HCT116 (cell line): ENCODE measurements at regions not wholly inside any gene's neighbourhood (a gene's known extent, or its start where the extent isn't known, plus 50 kb on each side); places are given as distances from the start of the nearest gene placed in this dataset.

ENCODE experiments used
- ATAC-seq: fragments of 200-7000 bp; cut with Tn5 transposase; 2 replicates; pipeline ENCODE4 v1.9.1; 2020; ENCODE audit warnings: mild to moderate bottlenecking, moderate library complexity
- BruUV-seq: library from RNA; stranded (reverse); fragments of 400-500 nt; replicated peaks from 2 replicates; lab custom pipeline; 2021; lab: Mats Ljungman, UMichigan
- CTCF ChIA-PET: fragments of 300-600 bp; sonication (Branson Sonifier 250); formaldehyde crosslinking; loops from one replicate; lab custom pipeline; 2021; ENCODE audit warnings: antibody characterized with exemption; lab: Charles Lee
- POLR2A ChIA-PET: fragments of 300-600, 350-600 bp; sonication (Branson Sonifier 250); formaldehyde crosslinking; loops from one replicate; lab custom pipeline; 2021; ENCODE audit warnings: antibody characterized with exemption; lab: Charles Lee
- RAD21 ChIA-PET, 2 experiments: fragments of 300-600 bp; sonication (Branson Sonifier 250); formaldehyde crosslinking; loops; one replicate each; lab custom pipeline; 2023; ENCODE audit warnings: low total read pairs in 2 of 2; ENCODE audit not compliant: uncharacterized antibody in 2 of 2, unreplicated experiment in 2 of 2, low non-redundant PET in 1 of 2; lab: Charles Lee
- DNase-seq: peaks from one replicate; pipeline ENCODE4 v3.0.0-alpha.2; 2010; ENCODE audit warnings: low read depth, low spot score
- H2AFZ ChIP-seq: fragments of 200-600 bp; shearing (Covaris generic), sonication (generic); 2 replicates; pipeline ENCODE4 v1.6.1; 2017; ENCODE audit warnings: low read depth, mixed run types, mixed read lengths, antibody characterized with exemption, low read length; ENCODE audit not compliant: poor library complexity, severe bottlenecking
- H3K27ac ChIP-seq: 2 replicates; pipeline ENCODE4 v1.5.1; 2012; ENCODE audit warnings: low read depth, low read length
- H3K27me3 ChIP-seq: fragments of 200-600 bp; sonication (generic); 2 replicates; pipeline ENCODE4 v1.6.1; 2016; ENCODE audit warnings: mixed run types, low read length, mixed read lengths; ENCODE audit not compliant: insufficient read depth
- H3K36me3 ChIP-seq, 2 experiments: fragments of 200-500 bp in 1 of 2; fragments of 200-600 bp in 1 of 2; sonication (Bioruptor generic) in 1 of 2; sonication (generic) in 1 of 2; 2 replicates each; pipeline versions ENCODE4 v1.5.1 to v1.6.1; 2014 to 2016; ENCODE audit warnings: low read length in 2 of 2, inconsistent platforms in 1 of 2, mixed read lengths in 1 of 2, mixed run types in 1 of 2; ENCODE audit not compliant: insufficient read depth in 2 of 2, control insufficient read depth in 1 of 2
- H3K4me1 ChIP-seq, 2 experiments: fragments of 200-600 bp in 1 of 2; sonication (generic) in 1 of 2; 2 replicates each; pipeline versions ENCODE4 v1.5.1 to v1.6.1; 2012 to 2017; ENCODE audit warnings: low read length in 2 of 2, inconsistent platforms in 1 of 2, mild to moderate bottlenecking in 1 of 2, mixed read lengths in 1 of 2, mixed run types in 1 of 2, moderate library complexity in 1 of 2; ENCODE audit not compliant: insufficient read depth in 2 of 2, control insufficient read depth in 1 of 2
- H3K4me2 ChIP-seq: fragments of 200-600 bp; sonication (generic); 2 replicates; pipeline ENCODE4 v1.6.1; 2017; ENCODE audit warnings: mixed run types, low read length, mixed read lengths
- H3K4me3 ChIP-seq, 2 experiments: fragments of 200-600 bp in 1 of 2; sonication (generic) in 1 of 2; replicated peaks in 1 of 2; 2 replicates each; pipeline ENCODE4 v1.5.1; 2011 to 2016; ENCODE audit warnings: low read length in 2 of 2, control low read depth in 1 of 2, low read depth in 1 of 2, mild to moderate bottlenecking in 1 of 2, mixed read lengths in 1 of 2, mixed run types in 1 of 2
- H3K79me2 ChIP-seq: fragments of 200-600 bp; sonication (generic); 2 replicates; pipeline ENCODE4 v1.6.1; 2017; ENCODE audit warnings: mild to moderate bottlenecking, mixed run types, low read length, moderate library complexity, mixed read lengths; ENCODE audit not compliant: insufficient read depth
- H3K9ac ChIP-seq: fragments of 200-600 bp; sonication (generic); 2 replicates; pipeline ENCODE4 v1.6.1; 2016; ENCODE audit warnings: low read length, mixed read lengths
- H3K9me2 ChIP-seq: fragments of 200-600 bp; sonication (generic), shearing (Covaris generic); 2 replicates; pipeline ENCODE4 v1.6.1; 2017; ENCODE audit warnings: mixed run types, mild to moderate bottlenecking, moderate library complexity; ENCODE audit not compliant: insufficient read depth
- H3K9me3 ChIP-seq, 2 experiments: fragments of 200-500 bp in 1 of 2; fragments of 200-600 bp in 1 of 2; sonication (Bioruptor generic) in 1 of 2; sonication (generic) in 1 of 2; 2 replicates each; pipeline ENCODE4 v1.6.1; 2014 to 2017; ENCODE audit warnings: low read length in 2 of 2, mixed read lengths in 2 of 2, inconsistent platforms in 1 of 2, low read depth in 1 of 2, mild to moderate bottlenecking in 1 of 2, mixed run types in 1 of 2, moderate library complexity in 1 of 2; ENCODE audit not compliant: control insufficient read depth in 1 of 2, insufficient read depth in 1 of 2
- H4K20me1 ChIP-seq: fragments of 200-600 bp; sonication (generic), shearing (Covaris generic); 2 replicates; pipeline ENCODE4 v1.6.1; 2017; ENCODE audit warnings: mixed run types, mild to moderate bottlenecking, moderate library complexity; ENCODE audit not compliant: insufficient read depth
- CEBPB ChIP-seq: IDR thresholded peaks from 2 replicates; pipeline ENCODE4 v1.6.1; 2012; ENCODE audit warnings: low read depth
- CTCF ChIP-seq, 3 experiments: fragments of 200-600 bp in 1 of 3; sonication (generic) in 1 of 3; IDR thresholded peaks in 2 of 3; conservative IDR thresholded peaks in 1 of 3; 2 replicates each; pipeline ENCODE4 v1.5.1; 2012 to 2017; ENCODE audit warnings: low read depth in 2 of 3, low read length in 2 of 3, antibody characterized with exemption in 1 of 3, borderline replicate concordance in 1 of 3, control low read depth in 1 of 3, mild to moderate bottlenecking in 1 of 3, mixed read lengths in 1 of 3, mixed run types in 1 of 3, moderate library complexity in 1 of 3; ENCODE audit not compliant: insufficient read depth in 1 of 3
- EGR1 ChIP-seq: IDR thresholded peaks from 2 replicates; pipeline ENCODE4 v1.6.1; 2012; ENCODE audit warnings: low read depth
- ELF1 ChIP-seq: IDR thresholded peaks from 2 replicates; pipeline ENCODE4 v1.6.1; 2012; ENCODE audit warnings: low read depth, borderline replicate concordance
- FOSL1 ChIP-seq: IDR thresholded peaks from 2 replicates; pipeline ENCODE4 v1.6.1; 2012; ENCODE audit warnings: low read depth
- RAD21 ChIP-seq: IDR thresholded peaks from 2 replicates; pipeline ENCODE4 v1.6.1; 2012; ENCODE audit warnings: low read depth, mild to moderate bottlenecking
- SRF ChIP-seq: IDR thresholded peaks from 2 replicates; pipeline ENCODE4 v1.6.1; 2012; ENCODE audit warnings: low read depth
- ZFX ChIP-seq: fragments of 450-650 bp; IDR thresholded peaks from 2 replicates; pipeline ENCODE4 v1.6.1; 2017
- ZNF274 ChIP-seq: fragments of 200-500 bp; sonication (Bioruptor generic); IDR thresholded peaks from 2 replicates; pipeline ENCODE4 v1.6.1; 2014; ENCODE audit warnings: mild to moderate bottlenecking, low read depth, low read length, inconsistent platforms
- intact Hi-C: fragments of 100-400 bp; cut with micrococcal nuclease; formaldehyde crosslinking; loops from 2 replicates; pipeline ENCODE4 v1.10.0; 2022

- Histone ChIP-seq H3K4me2 (no peak overlapping the region), H2AFZ (no peak overlapping the region), H3K9me2 (no peaks in the 10 kb centered on the region), H3K79me2 (no peaks in the 10 kb centered on the region), H3K9ac (no peak overlapping the region), H3K9me3 (no peaks in the 10 kb centered on the region; a peak in 1 of 4 replicates), H3K36me3 (no peaks in the 10 kb centered on the region), H3K27me3 (no peaks in the 10 kb centered on the region), H3K4me1 (no peaks in the 10 kb centered on the region), H3K27ac (no peak overlapping the region), H4K20me1 (no peaks in the 10 kb centered on the region), H3K4me3 (no peak overlapping the region)
- CTCF ChIA-PET, result no interaction called here
- DNase-seq (no peak), ATAC-seq (peak; percentile 73)
- intact Hi-C loops, result no loop called here
- no TSS peak for BruUV-seq
- RAD21 ChIA-PET, result no interaction called here
- no peak for TF ChIP-seq RAD21
- no peak for TF ChIP-seq EGR1
- TF ChIP-seq ELF1, result no peak
- no peak for TF ChIP-seq CEBPB
- TF ChIP-seq CTCF (IDR thresholded peaks at IDR 0.05 in 2 of 3, conservative IDR thresholded peaks at IDR 0.05 in 1 of 3; ENCODE audit: borderline replicate concordance in 1 of 3, insufficient read depth in 1 of 3, low read depth in 2 of 3, low read length in 2 of 3), result no peak
- TF ChIP-seq SRF, result no peak
- TF ChIP-seq ZNF274, result no peak
- no peak for TF ChIP-seq ZFX
- TF ChIP-seq FOSL1, result no peak
- POLR2A ChIA-PET, result no interaction called here
Observed at GRCh38 chr20:63064310-63064709, 57.5 kb upstream of the BHLHE23 start.
